ENCODE measurements at regions not wholly inside any gene's neighbourhood (a gene's known extent, or its start where the extent isn't known, plus 50 kb on each side); places are given as distances from the start of the nearest gene placed in this dataset.

- H3K4me3 ChIP-seq (ENCODE audit: control insufficient read depth, low read depth, low read length), result no peak overlapping the region
- DNase-seq (ENCODE audit: low read depth), result no peak
- no peak for TF ChIP-seq CTCF (conservative IDR thresholded peaks at IDR 0.05; ENCODE audit: control insufficient read depth, insufficient read depth, low read depth, low read length)
These were observed 1470.6 kb downstream of the MAT2B start for GRCh38 chr5:164975986-164976385.

- no peak for DNase-seq (ENCODE audit: low read depth)
- TF ChIP-seq CTCF (conservative IDR thresholded peaks at IDR 0.05; ENCODE audit: control insufficient read depth, insufficient read depth, low read depth, low read length), result no peak
- H3K4me3 ChIP-seq (ENCODE audit: control insufficient read depth, low read depth, low read length), result no peak overlapping the region
These were observed 1475.1 kb downstream of the MAT2B start for GRCh38 chr5:164980480-164980879.

- H3K4me3 ChIP-seq (ENCODE audit: control insufficient read depth, low read depth, low read length), result no peak overlapping the region
- no peak for DNase-seq (ENCODE audit: low read depth)
- no peak for TF ChIP-seq CTCF (conservative IDR thresholded peaks at IDR 0.05; ENCODE audit: control insufficient read depth, insufficient read depth, low read depth, low read length)
These were observed 1492.7 kb downstream of the MAT2B start for GRCh38 chr5:164998142-164998541.

- no peak for TF ChIP-seq CTCF (conservative IDR thresholded peaks at IDR 0.05; ENCODE audit: control insufficient read depth, insufficient read depth, low read depth, low read length)
- H3K4me3 ChIP-seq (ENCODE audit: control insufficient read depth, low read depth, low read length), result no peak overlapping the region
- DNase-seq (ENCODE audit: low read depth), result no peak
These were observed 1493.2 kb downstream of the MAT2B start for GRCh38 chr5:164998590-164998989.

GRCh38 chr5:165000479-165001190 is 1495.2 kb downstream of the MAT2B start:
- TF ChIP-seq CTCF (conservative IDR thresholded peaks at IDR 0.05; ENCODE audit: control insufficient read depth, insufficient read depth, low read depth, low read length), result no peak
- no peak for DNase-seq (ENCODE audit: low read depth)

GRCh38 chr5:165003283-165003682 is 1497.9 kb downstream of the MAT2B start:
- no peak for TF ChIP-seq CTCF (conservative IDR thresholded peaks at IDR 0.05; ENCODE audit: control insufficient read depth, insufficient read depth, low read depth, low read length)
- H3K4me3 ChIP-seq (ENCODE audit: control insufficient read depth, low read depth, low read length), result no peak overlapping the region
- DNase-seq (ENCODE audit: low read depth), result no peak

More at GRCh38 chr5:165000479-165001190, 1495.2 kb downstream of the MAT2B start:
- H3K4me3 ChIP-seq (ENCODE audit: control insufficient read depth, low read depth, low read length), result no peak overlapping the region
